ENCODE measurements at regions not wholly inside any gene's neighbourhood (a gene's known extent, or its start where the extent isn't known, plus 50 kb on each side); places are given as distances from the start of the nearest gene placed in this dataset.

DNA sequence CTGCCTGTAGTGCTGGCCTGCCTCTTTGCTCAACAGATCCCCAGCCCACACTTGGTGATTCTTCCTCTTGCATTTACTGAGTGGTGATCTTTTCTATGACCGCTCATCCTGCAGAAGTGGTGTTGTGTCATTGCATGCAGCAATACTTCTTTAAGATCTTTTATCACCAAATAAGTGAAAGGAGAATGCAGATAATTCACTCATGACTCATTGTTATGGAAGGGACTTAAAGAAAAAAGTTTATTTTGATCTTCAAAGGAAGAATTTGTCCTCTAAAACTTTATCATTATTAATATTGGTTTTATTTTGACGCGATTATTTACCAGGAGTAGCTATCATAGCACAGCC, 489.1 kb upstream of the CELF2 start:
- Histone ChIP-seq H3K4me1 (ENCODE audit: control insufficient read depth, insufficient read depth, low read length, unreplicated experiment) (peaks cover 6% of the 10 kb centered on the region), H3K27me3 (ENCODE audit: insufficient read depth, low read length) (no peaks in the 10 kb centered on the region; the same call in 1 of the 2 replicates), H2AFZ (ENCODE audit: low read length, unreplicated experiment) (no peak overlapping the region), H3K79me2 (ENCODE audit: control insufficient read depth, insufficient read depth, low read length, unreplicated experiment) (no peaks in the 10 kb centered on the region), H3K27ac (ENCODE audit: low read depth, low read length) (no peak overlapping the region), H3K4me3 (ENCODE audit: low read depth, low read length) (no peak overlapping the region), H3K36me3 (ENCODE audit: insufficient read depth, low read length) (no peaks in the 10 kb centered on the region)

DNA sequence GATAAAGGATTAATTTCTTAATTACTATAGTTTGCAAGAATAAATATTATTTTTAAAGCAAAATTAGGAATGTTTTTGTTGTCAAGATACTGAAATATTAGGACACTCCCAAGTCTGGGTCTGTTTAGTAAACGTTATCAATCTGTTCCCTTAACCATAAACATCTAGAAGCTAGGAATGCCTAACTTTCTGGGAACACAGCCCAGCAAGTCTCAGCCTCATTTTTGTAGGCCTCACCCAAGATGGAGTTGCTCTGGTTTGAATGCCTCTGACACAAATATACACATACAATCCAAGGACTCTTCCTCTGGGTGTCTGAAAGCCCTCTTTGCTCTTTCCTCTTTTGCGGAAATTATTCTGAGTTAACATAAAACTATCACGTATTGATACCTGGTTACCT, 487.4 kb upstream of the CELF2 start:
- Histone ChIP-seq H2AFZ (ENCODE audit: low read length, unreplicated experiment) (no peak overlapping the region), H3K79me2 (ENCODE audit: control insufficient read depth, insufficient read depth, low read length, unreplicated experiment) (no peaks in the 10 kb centered on the region)

DNA sequence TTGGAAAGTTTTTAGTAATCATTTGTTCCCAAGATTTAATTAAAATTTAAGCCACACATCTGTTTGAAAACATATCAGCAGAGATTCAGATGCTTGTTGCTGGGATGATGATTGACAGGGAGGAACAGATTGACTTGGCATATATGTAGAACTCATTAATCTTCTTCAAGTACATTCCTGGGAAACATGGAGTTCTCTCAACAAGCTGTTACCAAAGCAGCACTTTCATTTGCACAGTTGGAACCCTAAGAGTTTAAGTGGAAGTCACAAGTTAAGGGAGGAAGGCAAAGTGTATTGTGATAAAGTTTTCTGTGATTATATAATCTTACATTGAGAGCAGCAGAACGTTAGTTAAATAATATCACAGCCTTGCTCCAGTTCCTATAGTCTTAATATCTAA, 485.4 kb upstream of the CELF2 start:
- no peaks in the 10 kb centered on the region for H3K79me2 ChIP-seq (ENCODE audit: control insufficient read depth, insufficient read depth, low read length, unreplicated experiment)
- H3K27me3 ChIP-seq (ENCODE audit: insufficient read depth, low read length) = peaks cover 14% of the 10 kb centered on the region; the same call in 1 of the 2 replicates
- H3K4me1 ChIP-seq (ENCODE audit: control insufficient read depth, insufficient read depth, low read length, unreplicated experiment) = peaks cover 6% of the 10 kb centered on the region
- H3K4me3 ChIP-seq (ENCODE audit: low read depth, low read length) = no peak overlapping the region
- no peaks in the 10 kb centered on the region for H3K36me3 ChIP-seq (ENCODE audit: insufficient read depth, low read length)
- no peak overlapping the region for H3K27ac ChIP-seq (ENCODE audit: low read depth, low read length)
- H2AFZ ChIP-seq (ENCODE audit: low read length, unreplicated experiment) = no peak overlapping the region

More for the DNA sequence above, 487.4 kb upstream of the CELF2 start:
- Histone ChIP-seq H3K27ac (ENCODE audit: low read depth, low read length) (no peak overlapping the region), H3K4me1 (ENCODE audit: control insufficient read depth, insufficient read depth, low read length, unreplicated experiment) (peaks cover 6% of the 10 kb centered on the region), H3K36me3 (ENCODE audit: insufficient read depth, low read length) (no peaks in the 10 kb centered on the region), H3K27me3 (ENCODE audit: insufficient read depth, low read length) (peaks cover 5% of the 10 kb centered on the region; the same call in 1 of the 2 replicates), H3K4me3 (ENCODE audit: low read depth, low read length) (no peak overlapping the region)

DNA sequence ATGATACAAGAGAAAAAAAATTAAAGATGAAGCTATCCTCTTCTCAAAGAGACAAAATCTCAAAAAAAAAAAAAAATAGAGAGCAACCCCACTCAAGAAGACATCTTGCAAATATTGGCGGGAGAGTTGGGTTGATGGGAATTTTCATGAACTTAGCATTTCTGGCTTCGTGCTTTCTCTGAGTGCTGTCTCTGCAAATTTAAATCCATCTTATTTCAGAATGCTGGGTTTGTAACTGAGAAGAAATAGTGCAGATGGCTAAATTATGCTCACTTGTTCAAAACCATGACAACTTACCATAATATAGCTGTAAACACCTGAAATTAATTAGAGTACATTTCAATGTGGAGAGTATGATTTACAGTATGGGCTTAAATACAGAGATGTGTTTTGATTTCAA, 484.8 kb upstream of the CELF2 start:
- H3K27ac ChIP-seq (ENCODE audit: low read depth, low read length) = no peak overlapping the region
- peaks cover 14% of the 10 kb centered on the region; the same call in 1 of the 2 replicates for H3K27me3 ChIP-seq (ENCODE audit: insufficient read depth, low read length)
- no peaks in the 10 kb centered on the region for H3K36me3 ChIP-seq (ENCODE audit: insufficient read depth, low read length)
- H3K79me2 ChIP-seq (ENCODE audit: control insufficient read depth, insufficient read depth, low read length, unreplicated experiment) = no peaks in the 10 kb centered on the region
- H3K4me1 ChIP-seq (ENCODE audit: control insufficient read depth, insufficient read depth, low read length, unreplicated experiment) = peaks cover 6% of the 10 kb centered on the region
- H2AFZ ChIP-seq (ENCODE audit: low read length, unreplicated experiment) = no peak overlapping the region
- no peak overlapping the region for H3K4me3 ChIP-seq (ENCODE audit: low read depth, low read length)

- peaks cover 14% of the 10 kb centered on the region for H3K27me3 ChIP-seq (ENCODE audit: insufficient read depth, low read length)
- peaks cover 1% of the 10 kb centered on the region for H3K4me1 ChIP-seq (ENCODE audit: control insufficient read depth, insufficient read depth, low read length, unreplicated experiment)
- no peak overlapping the region for H3K27ac ChIP-seq (ENCODE audit: low read depth, low read length)
- no peak overlapping the region for H3K4me3 ChIP-seq (ENCODE audit: low read depth, low read length)
- H3K36me3 ChIP-seq (ENCODE audit: insufficient read depth, low read length) = no peaks in the 10 kb centered on the region
- no peak overlapping the region for H2AFZ ChIP-seq (ENCODE audit: low read length, unreplicated experiment)
- no peaks in the 10 kb centered on the region for H3K79me2 ChIP-seq (ENCODE audit: control insufficient read depth, insufficient read depth, low read length, unreplicated experiment)
These were observed 484.2 kb upstream of the CELF2 start for GRCh38 chr10:10533437-10533836.

- Histone ChIP-seq H3K27ac (ENCODE audit: low read depth, low read length) (no peak overlapping the region), H3K4me3 (ENCODE audit: low read depth, low read length) (no peak overlapping the region), H3K79me2 (ENCODE audit: control insufficient read depth, insufficient read depth, low read length, unreplicated experiment) (no peaks in the 10 kb centered on the region), H3K27me3 (ENCODE audit: insufficient read depth, low read length) (peaks cover 14% of the 10 kb centered on the region), H2AFZ (ENCODE audit: low read length, unreplicated experiment) (no peak overlapping the region), H3K4me1 (ENCODE audit: control insufficient read depth, insufficient read depth, low read length, unreplicated experiment) (no peaks in the 10 kb centered on the region), H3K36me3 (ENCODE audit: insufficient read depth, low read length) (no peaks in the 10 kb centered on the region)
These were observed 479.3 kb upstream of the CELF2 start for GRCh38 chr10:10538326-10538725.

GRCh38 chr10:10540398-10540797, 477.3 kb upstream of the CELF2 start:
- H3K4me1 ChIP-seq (ENCODE audit: control insufficient read depth, insufficient read depth, low read length, unreplicated experiment) = no peaks in the 10 kb centered on the region
- H2AFZ ChIP-seq (ENCODE audit: low read length, unreplicated experiment) = no peak overlapping the region
- no peak overlapping the region for H3K27ac ChIP-seq (ENCODE audit: low read depth, low read length)
- H3K4me3 ChIP-seq (ENCODE audit: low read depth, low read length) = no peak overlapping the region
- peaks cover 10% of the 10 kb centered on the region; the same call in 1 of the 2 replicates for H3K27me3 ChIP-seq (ENCODE audit: insufficient read depth, low read length)
- no peaks in the 10 kb centered on the region for H3K36me3 ChIP-seq (ENCODE audit: insufficient read depth, low read length)
- no peaks in the 10 kb centered on the region for H3K79me2 ChIP-seq (ENCODE audit: control insufficient read depth, insufficient read depth, low read length, unreplicated experiment)

DNA sequence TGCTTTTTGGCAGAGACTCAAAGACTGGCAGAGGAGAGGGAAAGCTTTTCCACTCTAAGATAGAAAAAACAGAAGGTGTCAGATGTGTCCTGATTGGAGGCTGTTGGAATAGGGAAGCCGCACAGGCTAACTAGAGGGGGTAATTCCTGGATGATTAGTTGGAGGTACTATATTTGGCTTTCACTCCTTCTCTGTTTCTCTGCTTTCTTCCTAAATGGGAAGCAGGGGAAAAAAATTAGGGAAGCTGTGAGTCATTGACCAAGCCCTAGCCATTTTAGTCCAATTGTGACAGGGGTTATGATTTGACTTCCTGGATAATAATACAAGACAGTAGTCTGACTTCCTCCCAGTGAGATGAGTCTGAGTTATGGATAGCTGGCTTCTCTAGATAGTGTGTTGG, 475.2 kb upstream of the CELF2 start:
- no peak overlapping the region for H3K27ac ChIP-seq (ENCODE audit: low read depth, low read length)
- no peaks in the 10 kb centered on the region for H3K4me1 ChIP-seq (ENCODE audit: control insufficient read depth, insufficient read depth, low read length, unreplicated experiment)
- H3K79me2 ChIP-seq (ENCODE audit: control insufficient read depth, insufficient read depth, low read length, unreplicated experiment) = no peaks in the 10 kb centered on the region
- H2AFZ ChIP-seq (ENCODE audit: low read length, unreplicated experiment) = no peak overlapping the region
- no peaks in the 10 kb centered on the region for H3K36me3 ChIP-seq (ENCODE audit: insufficient read depth, low read length)
- no peak overlapping the region for H3K4me3 ChIP-seq (ENCODE audit: low read depth, low read length)
- no peaks in the 10 kb centered on the region; the same call in 1 of the 2 replicates for H3K27me3 ChIP-seq (ENCODE audit: insufficient read depth, low read length)

GRCh38 chr10:10544890-10545289, 472.8 kb upstream of the CELF2 start:
- Histone ChIP-seq H3K4me1 (ENCODE audit: control insufficient read depth, insufficient read depth, low read length, unreplicated experiment) (no peaks in the 10 kb centered on the region), H3K4me3 (ENCODE audit: low read depth, low read length) (no peak overlapping the region), H2AFZ (ENCODE audit: low read length, unreplicated experiment) (no peak overlapping the region), H3K27ac (ENCODE audit: low read depth, low read length) (no peak overlapping the region), H3K27me3 (ENCODE audit: insufficient read depth, low read length) (no peaks in the 10 kb centered on the region), H3K79me2 (ENCODE audit: control insufficient read depth, insufficient read depth, low read length, unreplicated experiment) (no peaks in the 10 kb centered on the region), H3K36me3 (ENCODE audit: insufficient read depth, low read length) (no peaks in the 10 kb centered on the region)

DNA sequence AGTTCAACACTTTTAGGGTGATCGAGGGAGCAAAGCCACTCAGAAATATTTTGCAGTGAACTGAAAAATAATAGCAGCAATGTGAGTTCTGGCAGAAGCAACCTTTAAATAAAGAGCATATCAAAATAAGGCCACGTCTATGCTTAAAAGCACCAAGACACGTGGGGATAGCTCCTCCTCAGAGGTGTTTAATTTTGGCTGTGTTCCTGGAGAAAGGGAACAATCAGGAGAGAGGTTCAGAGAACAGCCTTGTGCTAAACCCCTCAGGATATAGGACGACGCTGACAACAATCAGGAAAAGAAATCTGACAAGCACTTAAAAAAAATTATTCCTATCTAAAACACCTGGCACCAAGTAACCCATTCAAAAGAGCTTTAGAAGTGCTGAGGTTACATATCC, 471.9 kb upstream of the CELF2 start:
- Histone ChIP-seq H3K27me3 (ENCODE audit: insufficient read depth, low read length) (no peaks in the 10 kb centered on the region), H2AFZ (ENCODE audit: low read length, unreplicated experiment) (no peak overlapping the region), H3K4me1 (ENCODE audit: control insufficient read depth, insufficient read depth, low read length, unreplicated experiment) (no peaks in the 10 kb centered on the region), H3K79me2 (ENCODE audit: control insufficient read depth, insufficient read depth, low read length, unreplicated experiment) (no peaks in the 10 kb centered on the region), H3K36me3 (ENCODE audit: insufficient read depth, low read length) (no peaks in the 10 kb centered on the region), H3K4me3 (ENCODE audit: low read depth, low read length) (no peak overlapping the region), H3K27ac (ENCODE audit: low read depth, low read length) (no peak overlapping the region)

DNA sequence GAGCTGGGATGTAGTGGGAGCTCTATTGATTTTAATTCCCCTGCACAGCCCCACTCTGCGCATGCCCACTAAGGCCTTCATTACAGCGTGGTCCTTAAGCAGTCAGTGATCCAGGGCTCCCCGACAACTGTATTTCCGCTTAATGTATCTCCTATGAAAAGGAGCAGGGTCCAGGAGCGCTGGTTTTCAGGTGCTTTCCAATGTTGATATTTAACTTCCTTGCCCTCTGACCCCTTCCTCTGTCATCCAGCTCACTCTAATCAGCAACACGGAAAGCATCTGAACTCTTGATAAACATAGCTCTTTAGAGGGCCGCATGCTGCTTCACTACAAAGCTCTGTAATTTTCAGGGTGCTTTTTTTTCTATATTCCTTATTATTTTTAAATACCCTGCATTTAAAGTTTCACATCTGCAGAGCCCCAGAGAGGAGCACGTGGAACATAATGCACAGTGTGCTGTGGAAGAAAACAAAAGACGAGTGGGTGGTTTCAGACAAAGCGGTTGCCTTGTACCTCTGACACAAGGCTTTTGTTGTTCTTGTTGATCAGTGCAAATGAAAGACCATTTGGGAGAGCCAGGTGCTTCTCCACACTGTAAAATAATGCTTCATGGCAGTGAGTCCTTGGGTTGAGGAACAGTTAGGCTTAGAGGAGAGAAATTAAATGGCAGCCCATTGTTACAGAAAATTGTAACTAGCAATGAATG, 465.9 kb upstream of the CELF2 start:
- Histone ChIP-seq H3K4me1 (ENCODE audit: control insufficient read depth, insufficient read depth, low read length, unreplicated experiment) (no peaks in the 10 kb centered on the region), H3K36me3 (ENCODE audit: insufficient read depth, low read length) (no peaks in the 10 kb centered on the region), H3K27me3 (ENCODE audit: insufficient read depth, low read length) (no peaks in the 10 kb centered on the region), H3K4me3 (ENCODE audit: low read depth, low read length) (no peak overlapping the region), H3K79me2 (ENCODE audit: control insufficient read depth, insufficient read depth, low read length, unreplicated experiment) (no peaks in the 10 kb centered on the region), H3K27ac (ENCODE audit: low read depth, low read length) (no peak overlapping the region), H2AFZ (ENCODE audit: low read length, unreplicated experiment) (no peak overlapping the region)
